Breast epithelium (tissue), 3 donors: ENCODE measurements at regions not wholly inside any gene's neighbourhood (a gene's known extent, or its start where the extent isn't known, plus 50 kb on each side); places are given as distances from the start of the nearest gene placed in this dataset.

Source experiments
- CTCF ChIP-seq, 3 donors: fragments of 450-650 bp; IDR thresholded peaks; one replicate each; pipeline ENCODE4 v1.5.1; 2016 to 2017; ENCODE audit warnings: antibody characterized with exemption in 3 of 3, mild to moderate bottlenecking in 3 of 3, moderate library complexity in 3 of 3
- POLR2AphosphoS5 ChIP-seq, 3 donors: sonication (generic); formaldehyde crosslinking; IDR thresholded peaks; one replicate each; pipeline ENCODE4 v1.6.1; 2017; ENCODE audit warnings: antibody characterized with exemption in 3 of 3

GRCh38 chr7:131654249-131654558 is 97.8 kb upstream of the PODXL start:
- TF ChIP-seq CTCF (IDR thresholded peaks at IDR 0.05) (no peak), POLR2AphosphoS5 (IDR thresholded peaks at IDR 0.05) (no peak)
